GM18498 (cell line): ENCODE measurements at regions not wholly inside any gene's neighbourhood (a gene's known extent, or its start where the extent isn't known, plus 50 kb on each side); places are given as distances from the start of the nearest gene placed in this dataset.
"Not testable (repeated sequence)": the region's sequence is repeated elsewhere in the genome, so short reads cannot be mapped to it uniquely, and the experiment has no call there.

Source experiments
- ATAC-seq: cut with Tn5 transposase; IDR thresholded peaks from one replicate; pipeline ENCODE4 v1.9.1; 2021; ENCODE audit warnings: mild to moderate bottlenecking, moderate library complexity; ENCODE audit not compliant: unreplicated experiment

GRCh38 chr14:105707099-105707498, 180.7 kb downstream of the TMEM121 start:
- not testable (repeated sequence) for ATAC-seq

- not testable (repeated sequence) for ATAC-seq
Measured at GRCh38 chr14:105707723-105708151, 181.4 kb downstream of the TMEM121 start.

GRCh38 chr14:105708251-105709134, 182.1 kb downstream of the TMEM121 start:
- ATAC-seq, result not testable (repeated sequence)

- no peak for ATAC-seq
Measured at GRCh38 chr14:105709281-105710118, 183.1 kb downstream of the TMEM121 start.

GRCh38 chr14:105710119-105711043, 184.0 kb downstream of the TMEM121 start:
- ATAC-seq, result no peak

- ATAC-seq, result no peak
Measured at GRCh38 chr14:105711044-105711620, 184.7 kb downstream of the TMEM121 start.

- no peak for ATAC-seq
Measured at GRCh38 chr14:105711841-105712460, 185.6 kb downstream of the TMEM121 start.

GRCh38 chr14:105712670-105713069, 186.3 kb downstream of the TMEM121 start:
- ATAC-seq, result not testable (repeated sequence)

- ATAC-seq, result not testable (repeated sequence)
Measured at GRCh38 chr14:105713160-105713559, 186.8 kb downstream of the TMEM121 start.

- not testable (repeated sequence) for ATAC-seq
Measured at GRCh38 chr14:105713836-105714235, 187.5 kb downstream of the TMEM121 start.

GRCh38 chr14:105718787-105719186, 192.4 kb downstream of the TMEM121 start:
- ATAC-seq, result not testable (repeated sequence)

GRCh38 chr14:105720106-105720505, 193.7 kb downstream of the TMEM121 start:
- ATAC-seq, result not testable (repeated sequence)

- ATAC-seq, result not testable (repeated sequence)
Measured at GRCh38 chr14:105720852-105721601, 194.6 kb downstream of the TMEM121 start.

GRCh38 chr14:105721602-105721970, 195.2 kb downstream of the TMEM121 start:
- not testable (repeated sequence) for ATAC-seq

GRCh38 chr14:105721996-105722709, 195.8 kb downstream of the TMEM121 start:
- not testable (repeated sequence) for ATAC-seq

- ATAC-seq, result not testable (repeated sequence)
Measured at GRCh38 chr14:105723271-105723670, 196.9 kb downstream of the TMEM121 start.

GRCh38 chr14:105723776-105724175, 197.4 kb downstream of the TMEM121 start:
- not testable (repeated sequence) for ATAC-seq

GRCh38 chr14:105729825-105730368, 203.5 kb downstream of the TMEM121 start:
- ATAC-seq, result not testable (repeated sequence)
